ENCODE measurements at regions not wholly inside any gene's neighbourhood (a gene's known extent, or its start where the extent isn't known, plus 50 kb on each side); places are given as distances from the start of the nearest gene placed in this dataset.
"Not testable (repeated sequence)": the region's sequence is repeated elsewhere in the genome, so short reads cannot be mapped to it uniquely, and the experiment has no call there.

DNA sequence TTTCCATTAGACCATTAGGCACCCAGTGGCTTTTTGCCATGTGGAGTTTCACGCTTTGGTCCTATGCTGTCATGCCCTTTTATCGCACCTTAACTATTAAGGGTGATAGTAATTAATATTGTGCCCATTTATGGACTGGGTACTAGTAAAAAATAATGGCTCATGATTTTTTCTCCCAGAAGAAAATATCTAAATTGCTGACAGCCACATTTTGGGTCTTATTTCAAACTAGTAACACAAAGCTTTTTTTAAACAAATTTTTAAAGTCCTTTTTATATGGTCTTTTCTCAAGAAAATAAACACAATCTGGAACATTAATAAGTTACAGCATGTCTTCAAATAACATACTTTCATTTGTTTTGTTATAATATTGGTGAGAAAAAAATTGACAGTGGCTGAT, 179.7 kb downstream of the ANKRD7 start:
- H3K27ac ChIP-seq (ENCODE audit: low read depth, low read length, severe bottlenecking), result no peak overlapping the region
- no CpG with 5 or more reads among the region's 2 CpGs for WGBS, 2 experiments (ENCODE audit: insufficient coverage in 2 of 2)
- no peaks in the 10 kb centered on the region for H3K4me1 ChIP-seq (ENCODE audit: control insufficient read depth, insufficient read depth, low read length, poor library complexity, severe bottlenecking)
- H3K4me3 ChIP-seq (ENCODE audit: extremely low read depth, insufficient read depth, low read length, poor library complexity, severe bottlenecking), result no peak overlapping the region
- H3K36me3 ChIP-seq (ENCODE audit: control insufficient read depth, insufficient read depth, low read length), result no peaks in the 10 kb centered on the region
- no peaks in the 10 kb centered on the region for H3K9me3 ChIP-seq (ENCODE audit: control insufficient read depth, low read length)

DNA sequence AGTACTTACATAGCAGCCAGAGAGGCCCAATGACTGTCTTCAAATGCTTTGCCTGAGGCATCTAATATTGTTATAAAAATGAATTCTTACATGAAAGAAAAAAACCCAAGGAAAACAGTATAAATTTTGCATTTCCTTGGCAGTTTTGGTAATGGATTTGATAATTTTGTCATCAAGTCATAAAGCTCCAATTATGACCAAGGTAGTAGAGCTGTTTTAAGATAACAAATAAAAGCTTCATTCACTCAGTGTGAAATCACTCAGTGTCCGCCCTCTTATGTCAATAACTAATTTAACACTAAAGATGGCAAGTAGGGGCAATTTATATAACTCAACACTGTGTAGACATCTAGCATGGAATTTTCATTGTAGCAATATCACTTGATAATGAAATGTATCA, 193.9 kb downstream of the ANKRD7 start:
- H3K9me3 ChIP-seq (ENCODE audit: control insufficient read depth, low read length), result no peaks in the 10 kb centered on the region
- WGBS, 2 experiments (ENCODE audit: insufficient coverage in 2 of 2), result no CpG with 5 or more reads among the region's 1 CpG

DNA sequence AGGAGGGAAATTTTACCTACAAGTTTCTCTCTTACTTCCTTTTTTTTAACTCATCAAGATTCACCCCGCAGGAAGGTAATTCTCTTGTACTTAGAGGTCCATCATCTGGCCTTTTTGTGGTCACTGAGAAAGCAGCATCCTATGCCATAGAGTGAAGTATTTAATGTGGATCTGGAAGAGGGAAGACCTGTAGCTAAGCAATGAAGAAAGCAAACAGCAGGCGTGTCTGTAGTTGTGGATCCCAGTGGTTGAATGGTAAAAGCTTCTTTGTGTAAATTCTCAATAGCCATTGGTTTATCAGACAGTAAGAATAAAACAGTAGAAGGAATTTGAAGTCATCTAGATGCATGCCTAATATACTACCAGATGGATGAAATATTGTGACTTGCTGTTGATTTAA, 196.4 kb downstream of the ANKRD7 start:
- H3K27ac ChIP-seq (ENCODE audit: low read depth, low read length, severe bottlenecking), result no peak overlapping the region
- no CpG with 5 or more reads among the region's 2 CpGs for WGBS, 2 experiments (ENCODE audit: insufficient coverage in 2 of 2)

More for the DNA sequence above, 193.9 kb downstream of the ANKRD7 start:
- H3K36me3 ChIP-seq (ENCODE audit: control insufficient read depth, insufficient read depth, low read length), result no peaks in the 10 kb centered on the region
- H3K4me1 ChIP-seq (ENCODE audit: control insufficient read depth, insufficient read depth, low read length, poor library complexity, severe bottlenecking), result no peaks in the 10 kb centered on the region
- no peak overlapping the region for H3K4me3 ChIP-seq (ENCODE audit: extremely low read depth, insufficient read depth, low read length, poor library complexity, severe bottlenecking)
- H3K27ac ChIP-seq (ENCODE audit: low read depth, low read length, severe bottlenecking), result no peak overlapping the region

DNA sequence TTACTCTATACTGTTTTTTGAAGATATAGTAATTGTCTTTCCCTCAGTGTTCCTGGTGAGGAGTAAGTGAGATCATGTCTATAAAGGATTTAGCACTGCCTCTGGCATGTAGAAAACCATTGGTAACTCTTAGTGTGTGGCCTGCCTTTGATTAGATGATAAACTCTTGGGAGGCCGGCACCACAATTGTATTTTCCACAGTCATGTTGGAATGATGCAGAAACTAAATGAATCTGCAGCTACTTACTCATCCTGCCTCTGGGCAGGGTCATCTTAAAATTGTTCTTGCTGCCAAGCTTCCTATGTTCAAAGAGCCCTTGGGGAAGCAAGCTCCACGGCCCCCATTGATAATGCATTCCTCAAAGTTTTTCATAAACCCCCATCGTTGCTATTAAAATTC, 204.6 kb downstream of the ANKRD7 start:
- Histone ChIP-seq H3K4me3 (ENCODE audit: extremely low read depth, insufficient read depth, low read length, poor library complexity, severe bottlenecking) (no peak overlapping the region), H3K27ac (ENCODE audit: low read depth, low read length, severe bottlenecking) (no peak overlapping the region), H3K4me1 (ENCODE audit: control insufficient read depth, insufficient read depth, low read length, poor library complexity, severe bottlenecking) (no peaks in the 10 kb centered on the region), H3K9me3 (ENCODE audit: control insufficient read depth, low read length) (peaks cover 5% of the 10 kb centered on the region), H3K36me3 (ENCODE audit: control insufficient read depth, insufficient read depth, low read length) (no peaks in the 10 kb centered on the region)
- 50 to 62% methylated on average over 2 to 3 of the region's 3 CpGs for WGBS, 2 experiments (ENCODE audit: insufficient coverage in 2 of 2)

More for the DNA sequence above, 196.4 kb downstream of the ANKRD7 start:
- H3K4me1 ChIP-seq (ENCODE audit: control insufficient read depth, insufficient read depth, low read length, poor library complexity, severe bottlenecking), result no peaks in the 10 kb centered on the region
- H3K4me3 ChIP-seq (ENCODE audit: extremely low read depth, insufficient read depth, low read length, poor library complexity, severe bottlenecking), result no peak overlapping the region
- no peaks in the 10 kb centered on the region for H3K9me3 ChIP-seq (ENCODE audit: control insufficient read depth, low read length)
- H3K36me3 ChIP-seq (ENCODE audit: control insufficient read depth, insufficient read depth, low read length), result no peaks in the 10 kb centered on the region

DNA sequence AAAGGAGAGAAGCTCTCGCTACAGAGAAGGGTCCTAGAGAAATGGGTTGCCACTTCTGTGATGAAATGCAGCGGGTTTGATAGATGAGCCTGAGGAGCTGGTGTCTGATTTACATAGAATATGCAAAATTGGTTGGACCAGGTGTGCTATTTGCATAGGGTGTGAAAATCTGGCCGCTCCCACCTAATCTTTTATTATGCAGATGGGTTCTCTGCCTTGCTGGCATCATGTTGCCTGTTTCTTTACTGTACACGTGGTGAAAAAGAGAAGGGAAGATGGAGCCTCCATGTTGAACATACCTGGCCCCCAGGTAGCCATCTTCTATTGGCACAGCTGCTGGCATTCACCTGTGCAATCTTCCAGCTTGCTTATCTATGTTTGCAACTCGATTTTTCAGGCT, 212.2 kb downstream of the ANKRD7 start:
- Histone ChIP-seq H3K27ac (ENCODE audit: low read depth, low read length, severe bottlenecking) (no peak overlapping the region), H3K36me3 (ENCODE audit: control insufficient read depth, insufficient read depth, low read length) (no peaks in the 10 kb centered on the region), H3K4me1 (ENCODE audit: control insufficient read depth, insufficient read depth, low read length, poor library complexity, severe bottlenecking) (no peaks in the 10 kb centered on the region), H3K4me3 (ENCODE audit: extremely low read depth, insufficient read depth, low read length, poor library complexity, severe bottlenecking) (no peak overlapping the region), H3K9me3 (ENCODE audit: control insufficient read depth, low read length) (peaks cover 10% of the 10 kb centered on the region)
- 74 to 88% methylated on average over 2 to 3 of the region's 5 CpGs for WGBS, 2 experiments (ENCODE audit: insufficient coverage in 2 of 2)

DNA sequence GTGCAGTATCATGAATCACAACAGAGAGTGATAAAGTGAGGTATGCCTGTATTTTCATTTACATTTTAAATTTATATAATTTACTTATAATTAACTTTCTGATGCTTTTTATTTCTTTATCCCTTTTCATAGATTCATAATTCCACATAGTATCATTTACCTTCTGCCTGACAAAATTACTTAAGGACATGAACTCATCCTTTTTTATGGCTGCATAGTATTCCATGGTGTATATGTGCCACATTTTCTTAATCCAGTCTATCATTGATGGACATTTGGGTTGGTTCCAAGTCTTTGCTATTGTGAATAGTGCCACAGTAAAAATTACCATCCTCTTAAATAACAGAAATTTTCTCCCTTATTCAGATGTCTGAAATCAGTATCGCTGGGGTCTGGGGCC, 224.5 kb downstream of the ANKRD7 start:
- not testable (repeated sequence) for H3K4me1 ChIP-seq (ENCODE audit: control insufficient read depth, insufficient read depth, low read length, poor library complexity, severe bottlenecking); H3K36me3 ChIP-seq (ENCODE audit: control insufficient read depth, insufficient read depth, low read length); H3K27ac ChIP-seq (ENCODE audit: low read depth, low read length, severe bottlenecking); H3K4me3 ChIP-seq (ENCODE audit: extremely low read depth, insufficient read depth, low read length, poor library complexity, severe bottlenecking); H3K9me3 ChIP-seq (ENCODE audit: control insufficient read depth, low read length)
- 100% methylated on average over 1 of the region's 1 CpG; no CpG with 5 or more reads in 1 of the 2 experiments for WGBS, 2 experiments (ENCODE audit: insufficient coverage in 2 of 2)

DNA sequence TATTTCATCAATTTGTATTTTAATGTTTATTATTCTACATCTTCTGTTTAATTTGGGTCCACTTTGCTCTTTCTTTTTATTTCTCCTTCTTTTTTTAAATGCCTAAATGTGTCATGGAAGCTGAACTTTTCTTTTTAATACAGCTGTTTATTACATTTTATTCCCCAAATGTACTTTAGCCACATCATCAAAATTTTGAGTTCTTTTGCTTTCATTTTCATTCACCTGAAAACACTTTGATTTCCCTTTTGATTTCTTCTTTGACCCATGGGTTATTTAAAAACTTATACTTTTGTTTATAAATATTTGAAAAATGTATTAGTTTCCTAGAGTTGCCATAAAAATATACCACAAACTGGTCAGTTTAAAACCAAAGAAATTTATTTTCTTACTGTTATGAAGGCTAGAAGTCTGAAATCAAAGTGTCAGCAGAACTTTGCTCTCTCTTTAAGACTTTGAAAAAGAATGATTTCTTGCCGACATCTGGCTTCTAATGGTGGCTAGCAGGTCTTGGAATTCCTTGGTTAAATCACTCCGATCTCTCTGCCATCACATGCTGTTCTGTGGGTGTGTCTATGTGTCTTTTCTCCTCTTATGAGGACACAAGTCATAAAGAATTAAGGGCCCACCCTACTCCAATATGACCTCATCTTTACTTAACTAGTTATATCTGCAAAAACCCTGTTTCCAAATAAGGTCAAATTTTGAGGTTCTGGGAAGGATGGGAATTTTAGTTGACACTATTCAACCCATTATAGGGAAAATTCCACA, 225.5 kb downstream of the ANKRD7 start:
- no peaks in the 10 kb centered on the region for H3K4me1 ChIP-seq (ENCODE audit: control insufficient read depth, insufficient read depth, low read length, poor library complexity, severe bottlenecking)
- H3K9me3 ChIP-seq (ENCODE audit: control insufficient read depth, low read length), result no peaks in the 10 kb centered on the region
- no peak overlapping the region for H3K4me3 ChIP-seq (ENCODE audit: extremely low read depth, insufficient read depth, low read length, poor library complexity, severe bottlenecking)
- no peak overlapping the region for H3K27ac ChIP-seq (ENCODE audit: low read depth, low read length, severe bottlenecking)
- WGBS, 2 experiments (ENCODE audit: insufficient coverage in 2 of 2), result 100% methylated on average over 1 of the region's 2 CpGs
- no peaks in the 10 kb centered on the region for H3K36me3 ChIP-seq (ENCODE audit: control insufficient read depth, insufficient read depth, low read length)

DNA sequence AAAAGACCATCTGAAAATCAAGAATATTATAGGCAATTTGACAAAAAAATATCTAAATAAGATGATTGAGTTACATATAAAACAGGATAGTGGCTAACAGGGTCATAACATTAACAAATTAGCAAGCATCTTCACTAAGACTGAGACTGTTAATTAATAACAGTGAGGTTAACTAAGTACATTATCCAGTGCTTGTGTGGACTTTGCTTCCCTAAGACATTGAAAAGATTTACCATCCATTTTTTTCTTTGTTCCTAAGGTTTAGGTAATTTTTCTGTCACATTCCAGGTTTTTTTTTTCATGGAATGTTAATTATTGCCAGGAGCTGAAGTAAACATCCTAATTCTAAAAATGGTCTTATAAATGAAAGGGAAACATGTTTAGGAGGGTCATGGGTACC, 227.6 kb downstream of the ANKRD7 start:
- Histone ChIP-seq H3K4me3 (ENCODE audit: extremely low read depth, insufficient read depth, low read length, poor library complexity, severe bottlenecking) (no peak overlapping the region), H3K9me3 (ENCODE audit: control insufficient read depth, low read length) (no peaks in the 10 kb centered on the region), H3K4me1 (ENCODE audit: control insufficient read depth, insufficient read depth, low read length, poor library complexity, severe bottlenecking) (no peaks in the 10 kb centered on the region), H3K27ac (ENCODE audit: low read depth, low read length, severe bottlenecking) (no peak overlapping the region), H3K36me3 (ENCODE audit: control insufficient read depth, insufficient read depth, low read length) (no peaks in the 10 kb centered on the region)

DNA sequence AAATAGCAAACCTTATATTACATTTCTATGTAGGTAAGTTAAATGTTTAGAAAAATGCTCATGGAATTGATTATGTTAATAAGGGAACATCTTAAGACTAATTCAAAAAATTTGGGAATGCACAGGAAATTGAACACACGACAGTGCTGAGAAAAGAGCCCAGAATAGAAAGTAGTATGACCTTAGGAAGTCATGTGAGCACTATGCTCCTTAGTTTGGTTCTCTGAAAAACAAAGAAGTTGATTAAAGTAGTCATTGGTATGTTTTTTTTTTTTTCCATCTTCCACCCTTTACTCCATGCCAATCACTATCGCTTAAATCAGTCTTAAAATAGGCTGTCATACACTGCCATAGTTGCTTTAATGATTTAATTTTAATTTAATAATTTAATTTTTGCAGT, 242.9 kb downstream of the ANKRD7 start:
- Histone ChIP-seq H3K36me3 (ENCODE audit: control insufficient read depth, insufficient read depth, low read length) (no peaks in the 10 kb centered on the region), H3K4me1 (ENCODE audit: control insufficient read depth, insufficient read depth, low read length, poor library complexity, severe bottlenecking) (no peaks in the 10 kb centered on the region), H3K9me3 (ENCODE audit: control insufficient read depth, low read length) (no peaks in the 10 kb centered on the region), H3K27ac (ENCODE audit: low read depth, low read length, severe bottlenecking) (no peak overlapping the region), H3K4me3 (ENCODE audit: extremely low read depth, insufficient read depth, low read length, poor library complexity, severe bottlenecking) (no peak overlapping the region)
- WGBS, 2 experiments (ENCODE audit: insufficient coverage in 2 of 2), result 71 to 88% methylated on average over 1 of the region's 2 CpGs

DNA sequence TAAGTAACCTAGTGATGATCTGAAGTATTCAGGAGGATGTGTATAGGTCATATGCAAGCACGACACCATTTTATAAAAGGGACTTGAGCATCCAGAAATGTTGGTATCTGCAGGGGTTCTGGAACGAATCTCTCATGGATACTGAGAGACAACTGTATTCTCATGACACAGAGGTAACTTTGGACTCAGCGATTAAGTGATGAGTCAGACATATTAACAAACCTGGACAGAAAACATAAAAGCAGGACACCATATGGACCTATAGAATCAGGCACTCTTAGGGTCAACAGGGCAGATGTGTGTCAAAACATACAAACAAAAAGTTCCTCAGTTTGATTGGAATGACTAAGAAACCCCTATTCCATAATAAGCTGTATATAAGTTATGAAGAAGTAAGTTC, 248.1 kb downstream of the ANKRD7 start:
- Histone ChIP-seq H3K27ac (ENCODE audit: low read depth, low read length, severe bottlenecking) (no peak overlapping the region), H3K4me1 (ENCODE audit: control insufficient read depth, insufficient read depth, low read length, poor library complexity, severe bottlenecking) (no peaks in the 10 kb centered on the region), H3K9me3 (ENCODE audit: control insufficient read depth, low read length) (no peaks in the 10 kb centered on the region), H3K4me3 (ENCODE audit: extremely low read depth, insufficient read depth, low read length, poor library complexity, severe bottlenecking) (no peak overlapping the region), H3K36me3 (ENCODE audit: control insufficient read depth, insufficient read depth, low read length) (no peaks in the 10 kb centered on the region)
- WGBS, 2 experiments (ENCODE audit: insufficient coverage in 2 of 2), result 85 to 88% methylated on average over 2 to 3 of the region's 3 CpGs

DNA sequence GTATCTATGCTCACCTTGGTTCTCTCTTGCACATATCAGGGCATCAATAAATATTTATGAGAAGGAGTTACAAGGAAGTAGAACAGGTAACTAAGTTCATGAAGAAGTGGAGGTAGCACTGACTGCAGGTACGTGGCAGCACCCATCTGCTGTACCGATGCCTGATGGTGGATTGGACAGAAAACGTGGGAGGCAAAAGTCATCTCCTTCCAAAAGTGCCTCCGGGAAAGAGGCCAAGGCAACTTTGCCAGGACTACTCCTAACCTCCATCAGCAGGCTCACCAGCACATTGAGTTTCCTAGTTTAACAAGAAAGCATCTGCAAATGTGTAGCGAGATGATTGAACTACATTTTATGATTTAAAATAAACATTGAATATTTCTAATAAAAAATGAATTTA, 248.8 kb downstream of the ANKRD7 start:
- Histone ChIP-seq H3K4me3 (ENCODE audit: extremely low read depth, insufficient read depth, low read length, poor library complexity, severe bottlenecking) (no peak overlapping the region), H3K27ac (ENCODE audit: low read depth, low read length, severe bottlenecking) (no peak overlapping the region), H3K4me1 (ENCODE audit: control insufficient read depth, insufficient read depth, low read length, poor library complexity, severe bottlenecking) (no peaks in the 10 kb centered on the region), H3K9me3 (ENCODE audit: control insufficient read depth, low read length) (no peaks in the 10 kb centered on the region), H3K36me3 (ENCODE audit: control insufficient read depth, insufficient read depth, low read length) (no peaks in the 10 kb centered on the region)
- WGBS, 2 experiments (ENCODE audit: insufficient coverage in 2 of 2), result 85 to 88% methylated on average over 3 to 4 of the region's 5 CpGs

Measured in mesodermal cell (in vitro differentiated cells).